ENCODE measurements at regions not wholly inside any gene's neighbourhood (a gene's known extent, or its start where the extent isn't known, plus 50 kb on each side); places are given as distances from the start of the nearest gene placed in this dataset.

DNA sequence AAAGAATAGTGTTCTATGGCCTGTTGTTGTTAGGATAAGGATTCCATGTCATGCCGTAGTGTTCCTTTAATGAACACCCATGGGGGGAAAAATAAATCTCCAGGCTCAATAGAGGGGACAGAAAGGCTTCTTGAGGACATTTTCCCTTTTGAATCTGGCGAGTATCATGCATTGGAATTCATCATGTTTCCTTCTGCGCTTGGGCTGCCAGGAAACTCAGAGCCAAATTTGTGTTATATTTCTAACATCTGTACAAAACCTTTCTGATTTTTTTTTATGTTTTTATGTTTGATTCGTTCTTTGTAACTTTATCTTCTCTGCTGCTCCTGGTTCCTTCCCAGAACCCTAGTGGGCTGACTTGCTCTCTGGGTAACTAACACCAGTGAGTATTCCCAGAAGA is 1163.3 kb downstream of the VRK1 start:
- dilution Hi-C loops (cut with HindIII; ENCODE audit: low sequenced_read_pairs, unreplicated experiment) = no loop called here
- no peak overlapping the region for H3K56ac ChIP-seq (ENCODE audit: extremely low read depth, insufficient read depth, low read length)
- intact Hi-C loops (cut with micrococcal nuclease) = no loop called here

More for the DNA sequence above, 1163.3 kb downstream of the VRK1 start:
- BruUV-seq (replicated peaks) = no TSS peak
- no peak for DNase-seq
- H3K4me2 ChIP-seq (ENCODE audit: low read depth, low read length) = no peak overlapping the region
- H3K9ac ChIP-seq (ENCODE audit: low read depth, low read length) = no peak overlapping the region
- H2AFZ ChIP-seq (replicated peaks; ENCODE audit: low read length, poor library complexity) = no peak overlapping the region
- no peaks in the 10 kb centered on the region for H3K27me3 ChIP-seq (ENCODE audit: control insufficient read depth, insufficient read depth, low read length)
- no peak overlapping the region for H2BK5ac ChIP-seq (ENCODE audit: low read depth, low read length, poor library complexity, severe bottlenecking)
- no peak overlapping the region for H4K8ac ChIP-seq (ENCODE audit: low read depth in 2 of 2, low read length in 2 of 2)
- H3K14ac ChIP-seq (replicated peaks; ENCODE audit: low read depth, low read length) = no peak overlapping the region
- TF ChIP-seq POLR2A (IDR thresholded peaks at IDR 0.05; ENCODE audit: low read depth, low read length) = no peak
- TF ChIP-seq FOS (IDR thresholded peaks at IDR 0.05; ENCODE audit: low read depth, low read length) = no peak
- H3K79me1 ChIP-seq (ENCODE audit: low read depth in 1 of 2, low read length in 2 of 2) = no peaks in the 10 kb centered on the region
- H3K18ac ChIP-seq (ENCODE audit: low read depth, low read length) = no peak overlapping the region
- no peak overlapping the region for H2BK15ac ChIP-seq (ENCODE audit: low read depth, low read length)
- in situ Hi-C loops (cut with MboI; ENCODE audit: low sequenced_read_pairs) = no loop called here
- no peak overlapping the region for H2BK20ac ChIP-seq (ENCODE audit: low read depth, low read length)
- no peak overlapping the region for H3K4ac ChIP-seq (ENCODE audit: low read depth, low read length)
- H3K9me3 ChIP-seq (ENCODE audit: control insufficient read depth, insufficient read depth, low read length) = peaks cover 33% of the 10 kb centered on the region
- H4K91ac ChIP-seq (ENCODE audit: insufficient read depth, low read depth, low read length) = no peak overlapping the region
- no peak overlapping the region for H4K5ac ChIP-seq (ENCODE audit: low read depth, low read length)
- no peak overlapping the region for H2AK5ac ChIP-seq (ENCODE audit: low read depth, low read length)
- H3K4me3 ChIP-seq (ENCODE audit: insufficient read depth, low read depth, low read length) = no peak overlapping the region
- no peaks in the 10 kb centered on the region for H3K36me3 ChIP-seq (ENCODE audit: control insufficient read depth, insufficient read depth, low read length)
- no peak overlapping the region for H2AK9ac ChIP-seq (replicated peaks; ENCODE audit: low read depth, low read length, poor library complexity)
- no peaks in the 10 kb centered on the region for H4K20me1 ChIP-seq (ENCODE audit: insufficient read depth, low read length)
- no CpG with 5 or more reads among the region's 4 CpGs for WGBS, 2 experiments (ENCODE audit: extremely low coverage in 2 of 2, insufficient read length in 1 of 2)
- H3K4me1 ChIP-seq (ENCODE audit: control insufficient read depth, insufficient read depth, low read length) = no peaks in the 10 kb centered on the region
- H2BK120ac ChIP-seq (ENCODE audit: low read depth, low read length) = no peak overlapping the region
- ATAC-seq (ENCODE audit: low read depth) = no peak
- H3K9me1 ChIP-seq (ENCODE audit: insufficient read depth, low read length) = no peaks in the 10 kb centered on the region
- ChIA-PET CTCF (no interaction called here), POLR2A (ENCODE audit: unreplicated experiment) (no interaction called here)
- H3K23ac ChIP-seq (ENCODE audit: low read depth, low read length) = no peak overlapping the region
- H3K27ac ChIP-seq (ENCODE audit: insufficient read depth, low read length) = no peak overlapping the region

All from IMR-90 (cell line).